Naive B cell (primary cell): ENCODE measurements at regions not wholly inside any gene's neighbourhood (a gene's known extent, or its start where the extent isn't known, plus 50 kb on each side); places are given as distances from the start of the nearest gene placed in this dataset.
"Not testable (repeated sequence)": the region's sequence is repeated elsewhere in the genome, so short reads cannot be mapped to it uniquely, and the experiment has no call there.

Source experiments
- ATAC-seq, 2 donors: fragments of 150-1000 bp; cut with Tn5 transposase; 2 replicates each; pipeline ENCODE4 v1.10.0; 2021; ENCODE audit warnings: low read depth in 2 of 2, mild to moderate bottlenecking in 2 of 2, moderate library complexity in 2 of 2
- DNase-seq: peaks from one replicate; pipeline ENCODE4 v3.0.0; 2022
- H3K27ac Mint-ChIP-seq, 6 donors: one replicate each; pipeline ENCODE4 v1.8.0; 2020 to 2022; ENCODE audit warnings: mild to moderate bottlenecking in 6 of 6, mixed read lengths in 6 of 6, moderate library complexity in 5 of 6, inconsistent platforms in 2 of 6
- H3K27me3 Mint-ChIP-seq, 3 donors: one replicate each; pipeline ENCODE4 v1.8.0; 2021 to 2022; ENCODE audit warnings: mixed read lengths in 3 of 3, mild to moderate bottlenecking in 1 of 3
- H3K36me3 Mint-ChIP-seq, 2 donors: one replicate each; pipeline ENCODE4 v1.8.0; 2020 to 2022; ENCODE audit warnings: mixed read lengths in 2 of 2, inconsistent platforms in 1 of 2, mild to moderate bottlenecking in 1 of 2
- H3K4me1 Mint-ChIP-seq, 3 donors: one replicate each; pipeline ENCODE4 v1.8.0; 2020 to 2022; ENCODE audit warnings: mixed read lengths in 3 of 3, inconsistent platforms in 1 of 3, mild to moderate bottlenecking in 1 of 3, moderate library complexity in 1 of 3
- H3K4me3 Mint-ChIP-seq, 8 donors: one replicate each; pipeline ENCODE4 v1.8.0; 2020 to 2022; ENCODE audit warnings: mild to moderate bottlenecking in 8 of 8, mixed read lengths in 8 of 8, moderate library complexity in 8 of 8, inconsistent platforms in 2 of 8
- H3K9me3 Mint-ChIP-seq, 7 donors: one replicate each; pipeline ENCODE4 v1.8.0; 2020 to 2022; ENCODE audit warnings: mixed read lengths in 7 of 7, mild to moderate bottlenecking in 5 of 7, inconsistent platforms in 2 of 7, moderate library complexity in 1 of 7

DNA sequence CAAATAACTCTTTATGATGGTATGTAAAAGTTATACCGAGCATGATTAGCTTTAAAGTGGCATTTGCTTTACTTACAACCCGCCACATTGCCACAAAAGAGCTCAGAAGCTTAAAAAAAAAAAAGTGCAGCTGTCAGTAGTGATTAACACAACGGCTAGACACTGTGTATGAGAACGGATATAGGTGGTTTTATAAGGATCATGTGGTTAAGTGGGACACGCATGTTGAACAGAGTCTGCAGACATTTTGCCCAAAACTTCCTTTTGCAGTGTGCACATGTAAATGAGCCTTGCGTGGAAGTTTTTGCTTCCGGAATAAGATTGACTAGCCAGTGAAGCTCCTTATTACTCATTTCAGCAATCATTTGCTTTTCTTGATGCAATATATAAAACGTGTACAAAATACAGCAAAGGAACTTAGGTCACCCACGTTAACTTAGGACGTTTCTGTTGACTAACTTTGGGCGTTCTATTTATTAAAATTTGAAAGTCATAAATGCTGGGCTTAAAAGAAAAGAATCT is 58.7 kb upstream of the RGS1 start:
- ATAC-seq: peak; percentile 97 to 99
- Mint-ChIP-seq H3K9me3 (peaks cover 0 to 2% (median 0%) of the 10 kb centered on the region in 7 donors), H3K4me1 (peaks cover 28 to 61% (median 38%) of the 10 kb centered on the region in 3 donors), H3K36me3 (no peaks in the 10 kb centered on the region), H3K27me3 (peaks cover 27 to 41% (median 37%) of the 10 kb centered on the region in 3 donors), H3K27ac (peak overlapping the region; percentile 80 to 97 (median 94)), H3K4me3 (peak overlapping the region; percentile 18 to 85 (median 74))
- peak; percentile 89 for DNase-seq

DNA sequence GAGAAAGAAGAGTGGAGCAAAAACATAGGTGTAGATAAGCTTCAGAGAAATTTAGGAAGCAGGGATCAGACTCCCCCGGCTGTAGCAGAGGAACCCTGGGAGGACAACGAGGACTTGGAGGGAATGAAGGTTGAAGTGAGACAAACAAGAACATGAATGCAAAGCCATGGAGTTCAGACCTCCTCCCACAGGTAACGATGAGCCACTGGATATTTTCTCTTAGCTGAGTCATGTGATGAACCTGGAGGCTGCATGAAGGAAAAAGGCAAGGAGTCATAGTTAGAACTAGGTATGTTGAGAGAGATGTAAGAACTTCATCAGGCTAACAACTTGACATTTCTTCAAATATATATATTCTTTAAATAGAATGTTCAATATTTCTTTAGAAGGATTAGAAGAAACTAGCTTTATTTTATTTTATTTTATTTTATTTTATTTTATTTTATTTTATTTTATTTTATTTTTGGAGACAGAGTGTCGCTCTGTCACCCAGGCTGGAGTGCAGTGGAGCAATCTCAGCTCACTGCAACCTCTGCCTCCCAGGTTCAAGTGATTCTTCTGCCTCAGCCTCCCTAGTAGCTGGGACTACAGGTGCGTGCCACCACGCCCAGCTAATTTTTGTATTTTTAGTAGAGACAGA is 57.7 kb upstream of the RGS1 start:
- peaks cover 18 to 40% (median 37%) of the 10 kb centered on the region in 3 donors for H3K27me3 Mint-ChIP-seq
- H3K4me3 Mint-ChIP-seq: peak overlapping the region in 1 of 8 donors; percentile 31
- H3K4me1 Mint-ChIP-seq: peaks cover 21 to 54% (median 30%) of the 10 kb centered on the region in 3 donors
- H3K27ac Mint-ChIP-seq: peak overlapping the region in 5 of 6 donors; percentile 35 to 97 (median 91)
- not testable (repeated sequence) for DNase-seq, H3K9me3 Mint-ChIP-seq, ATAC-seq, H3K36me3 Mint-ChIP-seq

DNA sequence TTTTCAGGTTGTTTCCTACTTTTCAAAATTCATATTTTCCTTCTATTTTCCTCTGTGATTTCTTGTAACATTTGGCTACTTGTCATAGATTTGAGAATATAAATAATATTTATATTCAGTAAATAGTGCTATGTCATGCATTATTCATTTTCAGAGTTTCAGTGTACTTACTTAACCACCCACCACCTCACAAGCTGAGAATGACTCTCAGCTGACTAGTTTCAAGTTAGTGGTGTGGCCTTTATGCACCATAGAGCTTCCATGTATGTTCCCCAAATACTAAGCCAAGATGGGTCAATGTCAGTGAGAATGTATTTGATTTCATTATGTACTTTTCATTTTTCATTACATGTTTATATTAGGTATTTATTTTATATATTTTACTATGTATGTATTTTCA is 56.9 kb upstream of the RGS1 start:
- Mint-ChIP-seq H3K4me1 (peaks cover 16 to 45% (median 23%) of the 10 kb centered on the region in 3 donors), H3K27ac (no peak overlapping the region), H3K36me3 (no peaks in the 10 kb centered on the region), H3K4me3 (no peak overlapping the region), H3K9me3 (peaks cover 0 to 2% (median 0%) of the 10 kb centered on the region in 7 donors), H3K27me3 (peaks cover 10 to 43% (median 36%) of the 10 kb centered on the region in 3 donors)
- DNase-seq (no peak), ATAC-seq (no peak)

DNA sequence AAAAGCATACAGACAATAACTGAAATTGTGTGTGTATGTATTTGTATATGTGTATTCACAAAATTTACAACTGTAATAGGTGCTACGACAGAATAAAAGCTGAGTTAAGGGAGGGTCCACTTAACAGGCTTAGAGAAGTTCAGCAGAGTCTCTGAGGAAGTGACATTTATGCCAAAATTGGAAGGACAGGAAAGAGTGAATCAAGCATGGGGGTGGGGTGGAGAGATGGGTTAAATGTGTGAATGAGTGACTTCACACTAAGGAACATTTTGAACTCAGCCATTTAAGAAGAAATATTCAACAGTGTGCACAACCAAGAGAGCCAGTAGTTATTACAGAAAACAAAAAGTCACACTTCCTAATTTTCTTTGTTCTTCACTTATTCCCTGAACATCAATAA is 53.8 kb upstream of the RGS1 start:
- H3K4me3 Mint-ChIP-seq: no peak overlapping the region
- H3K27ac Mint-ChIP-seq: no peak overlapping the region
- H3K27me3 Mint-ChIP-seq: peaks cover 21 to 63% (median 55%) of the 10 kb centered on the region in 3 donors

DNA sequence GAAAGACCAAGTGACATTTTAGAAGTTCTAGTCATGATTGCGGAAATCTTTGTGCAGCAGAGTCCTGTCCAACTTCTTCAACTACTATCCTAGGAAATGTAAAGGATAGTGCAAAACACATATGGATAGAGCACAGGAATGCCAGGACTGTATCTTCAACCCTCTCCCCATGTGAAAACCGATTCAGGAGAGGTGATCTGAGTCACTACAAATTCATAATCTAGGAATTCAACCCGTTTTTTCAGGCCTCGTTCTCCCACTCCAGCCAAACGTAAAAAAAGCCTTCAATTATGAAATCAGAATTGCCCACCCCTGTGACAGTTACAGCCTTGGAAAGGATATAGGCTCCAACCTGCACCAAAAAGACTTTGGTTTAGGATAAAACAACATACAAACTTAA is 52.9 kb upstream of the RGS1 start:
- H3K9me3 Mint-ChIP-seq: no peaks in the 10 kb centered on the region
- no peak for DNase-seq
- no peak overlapping the region for H3K4me3 Mint-ChIP-seq
- no peak for ATAC-seq
- peaks cover under 1 to 10% (median 1%) of the 10 kb centered on the region in 3 donors for H3K4me1 Mint-ChIP-seq
- H3K36me3 Mint-ChIP-seq: no peaks in the 10 kb centered on the region
- H3K27ac Mint-ChIP-seq: no peak overlapping the region
- peaks cover 13 to 57% (median 54%) of the 10 kb centered on the region in 3 donors for H3K27me3 Mint-ChIP-seq

More for the DNA sequence above, 53.8 kb upstream of the RGS1 start:
- H3K4me1 Mint-ChIP-seq: peaks cover 10 to 19% (median 11%) of the 10 kb centered on the region in 3 donors
- no peak for DNase-seq
- H3K9me3 Mint-ChIP-seq: peaks cover 0 to 2% (median 0%) of the 10 kb centered on the region in 7 donors
- H3K36me3 Mint-ChIP-seq: no peaks in the 10 kb centered on the region
- no peak for ATAC-seq

DNA sequence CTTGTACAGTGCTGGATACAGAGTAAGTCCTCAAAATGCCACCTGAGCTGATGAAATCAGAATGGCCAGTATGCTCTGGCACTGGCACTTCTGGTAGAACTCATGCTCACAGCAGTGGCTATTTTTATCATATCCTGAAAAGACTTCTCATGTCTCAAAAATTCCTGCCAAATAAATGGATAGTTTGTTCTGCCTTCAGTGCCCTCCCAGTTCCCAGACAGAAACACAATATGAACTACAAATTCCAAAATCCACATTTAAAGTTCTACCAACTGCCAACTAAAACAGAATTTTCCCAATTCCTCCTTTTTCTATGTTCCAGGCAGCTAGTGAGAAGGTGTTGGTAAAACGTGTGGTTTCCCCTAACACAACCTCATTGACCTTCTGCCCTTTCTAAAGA is 51.4 kb upstream of the RGS1 start:
- Mint-ChIP-seq H3K4me3 (no peak overlapping the region), H3K9me3 (no peaks in the 10 kb centered on the region)

More for the DNA sequence above, 51.4 kb upstream of the RGS1 start:
- Mint-ChIP-seq H3K36me3 (no peaks in the 10 kb centered on the region), H3K27ac (peak overlapping the region in 1 of 6 donors; percentile 4), H3K27me3 (peaks cover 18 to 64% (median 63%) of the 10 kb centered on the region in 3 donors), H3K4me1 (peaks cover 0 to 8% (median under 1%) of the 10 kb centered on the region in 3 donors)
- DNase-seq (no peak), ATAC-seq (no peak)
